ENCODE measurements at regions not wholly inside any gene's neighbourhood (a gene's known extent, or its start where the extent isn't known, plus 50 kb on each side); places are given as distances from the start of the nearest gene placed in this dataset.

DNA sequence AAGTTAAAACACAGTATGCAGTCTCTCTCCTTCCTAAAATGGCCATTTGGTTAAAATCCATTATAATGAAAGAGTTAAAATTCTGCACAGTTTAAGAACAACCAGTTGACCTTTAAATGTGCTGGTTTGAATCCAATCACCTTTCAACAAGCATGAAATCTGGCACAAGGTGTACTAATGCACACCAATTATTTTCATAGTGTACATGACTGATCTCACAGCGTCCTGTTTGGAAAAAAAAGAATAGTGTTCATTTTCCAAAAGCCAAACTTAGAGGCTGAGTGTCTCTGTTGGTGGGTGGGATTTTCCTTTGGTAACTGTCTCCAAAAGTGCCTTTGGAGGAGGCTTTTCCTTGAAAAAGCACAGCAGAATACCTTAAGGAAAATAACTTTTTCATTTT lies 180.6 kb downstream of the DEPDC1B start:
- TF ChIP-seq, protein P1, sequence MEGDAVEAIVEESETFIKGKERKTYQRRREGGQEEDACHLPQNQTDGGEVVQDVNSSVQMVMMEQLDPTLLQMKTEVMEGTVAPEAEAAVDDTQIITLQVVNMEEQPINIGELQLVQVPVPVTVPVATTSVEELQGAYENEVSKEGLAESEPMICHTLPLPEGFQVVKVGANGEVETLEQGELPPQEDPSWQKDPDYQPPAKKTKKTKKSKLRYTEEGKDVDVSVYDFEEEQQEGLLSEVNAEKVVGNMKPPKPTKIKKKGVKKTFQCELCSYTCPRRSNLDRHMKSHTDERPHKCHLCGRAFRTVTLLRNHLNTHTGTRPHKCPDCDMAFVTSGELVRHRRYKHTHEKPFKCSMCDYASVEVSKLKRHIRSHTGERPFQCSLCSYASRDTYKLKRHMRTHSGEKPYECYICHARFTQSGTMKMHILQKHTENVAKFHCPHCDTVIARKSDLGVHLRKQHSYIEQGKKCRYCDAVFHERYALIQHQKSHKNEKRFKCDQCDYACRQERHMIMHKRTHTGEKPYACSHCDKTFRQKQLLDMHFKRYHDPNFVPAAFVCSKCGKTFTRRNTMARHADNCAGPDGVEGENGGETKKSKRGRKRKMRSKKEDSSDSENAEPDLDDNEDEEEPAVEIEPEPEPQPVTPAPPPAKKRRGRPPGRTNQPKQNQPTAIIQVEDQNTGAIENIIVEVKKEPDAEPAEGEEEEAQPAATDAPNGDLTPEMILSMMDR (IDR thresholded peaks at IDR 0.05 in 8 of 11, conservative IDR thresholded peaks at IDR 0.05 in 3 of 11), result no peak
- TF ChIP-seq POLR2A (IDR thresholded peaks at IDR 0.05), result no peak
- TF ChIP-seq POLR2AphosphoS5 (IDR thresholded peaks at IDR 0.05), result no peak

Measured in spleen (tissue), 7 donors.